ENCODE measurements at regions not wholly inside any gene's neighbourhood (a gene's known extent, or its start where the extent isn't known, plus 50 kb on each side); places are given as distances from the start of the nearest gene placed in this dataset.

DNA sequence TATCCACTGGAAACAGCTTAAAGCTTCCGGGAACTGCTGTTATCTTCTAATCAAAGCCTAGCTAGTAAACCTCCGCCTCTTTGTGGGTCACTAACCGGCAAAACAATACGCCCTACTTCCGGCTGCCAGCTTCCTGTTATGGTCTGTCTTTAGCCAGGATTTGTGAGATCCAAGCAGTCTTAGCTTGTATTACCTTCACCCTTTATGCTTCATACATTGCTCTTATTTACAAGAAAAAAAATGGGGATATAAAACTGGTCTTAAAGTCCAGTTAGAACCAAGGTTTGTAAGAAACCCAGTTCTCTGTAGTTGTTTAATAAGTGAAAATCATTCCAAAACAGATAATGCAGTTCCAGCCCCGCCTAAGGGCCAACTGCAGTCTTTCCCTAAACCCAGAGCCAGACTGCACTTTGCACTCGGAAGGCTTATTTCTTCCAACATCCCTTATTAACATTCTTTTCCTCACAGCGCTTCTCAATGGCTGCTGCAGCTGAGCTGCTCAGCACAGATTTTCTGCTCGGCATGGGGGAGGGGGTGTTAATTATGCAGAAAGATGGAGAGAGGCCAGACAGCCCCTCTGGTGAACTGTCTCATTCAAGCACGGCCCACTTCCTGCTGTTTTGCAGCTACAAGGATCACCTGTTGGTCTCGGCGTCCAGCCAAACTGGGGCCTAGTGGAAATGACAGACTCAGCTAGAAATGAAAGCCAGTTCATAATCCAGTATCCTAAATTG lies 368.4 kb downstream of the KLF12 start:
- peak; percentile 77 for DNase-seq (ENCODE audit: low spot score)
- Mint-ChIP-seq H3K36me3 (no peaks in the 10 kb centered on the region), H3K4me3 (peak overlapping the region; percentile 65), H3K27me3 (ENCODE audit: low read depth) (no peaks in the 10 kb centered on the region), H3K9me3 (0 out of 2 replicates have a peak, but pooled peaks cover under 1% of the 10 kb centered on the region), H3K4me1 (peaks cover 71% of the 10 kb centered on the region), H3K27ac (peak overlapping the region; percentile 99)
- ChIA-PET CTCF (interaction anchor here (0.6 to 4.5 kb wide), 4 partner anchors 9 to 1454 kb away, joined by 3 to 21 read pairs (median 4); no protein-coding TSS in a partner anchor), POLR2A (interaction anchor here (1.2 kb wide), 1 partner anchor 13 kb away, joined by 3 read pairs; no protein-coding TSS in a partner anchor)
- ATAC-seq, result peak; percentile 84
- TF ChIP-seq, protein P1, sequence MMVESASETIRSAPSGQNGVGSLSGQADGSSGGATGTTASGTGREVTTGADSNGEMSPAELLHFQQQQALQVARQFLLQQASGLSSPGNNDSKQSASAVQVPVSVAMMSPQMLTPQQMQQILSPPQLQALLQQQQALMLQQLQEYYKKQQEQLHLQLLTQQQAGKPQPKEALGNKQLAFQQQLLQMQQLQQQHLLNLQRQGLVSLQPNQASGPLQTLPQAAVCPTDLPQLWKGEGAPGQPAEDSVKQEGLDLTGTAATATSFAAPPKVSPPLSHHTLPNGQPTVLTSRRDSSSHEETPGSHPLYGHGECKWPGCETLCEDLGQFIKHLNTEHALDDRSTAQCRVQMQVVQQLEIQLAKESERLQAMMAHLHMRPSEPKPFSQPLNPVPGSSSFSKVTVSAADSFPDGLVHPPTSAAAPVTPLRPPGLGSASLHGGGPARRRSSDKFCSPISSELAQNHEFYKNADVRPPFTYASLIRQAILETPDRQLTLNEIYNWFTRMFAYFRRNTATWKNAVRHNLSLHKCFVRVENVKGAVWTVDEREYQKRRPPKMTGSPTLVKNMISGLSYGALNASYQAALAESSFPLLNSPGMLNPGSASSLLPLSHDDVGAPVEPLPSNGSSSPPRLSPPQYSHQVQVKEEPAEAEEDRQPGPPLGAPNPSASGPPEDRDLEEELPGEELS (CRISPR knock-in tag; IDR thresholded peaks at IDR 0.05), result peak; percentile 40; the same call in 1 of the 2 replicates
- TF ChIP-seq ETV6 (CRISPR knock-in tag; IDR thresholded peaks at IDR 0.05) (peak; percentile 58), FOXJ3 (CRISPR knock-in tag; IDR thresholded peaks at IDR 0.05; ENCODE audit: borderline replicate concordance) (no peak), NFE2L1 (CRISPR knock-in tag; IDR thresholded peaks at IDR 0.05) (no peak), JUN (CRISPR knock-in tag; IDR thresholded peaks at IDR 0.05) (no peak)
- TF ChIP-seq, protein P2, sequence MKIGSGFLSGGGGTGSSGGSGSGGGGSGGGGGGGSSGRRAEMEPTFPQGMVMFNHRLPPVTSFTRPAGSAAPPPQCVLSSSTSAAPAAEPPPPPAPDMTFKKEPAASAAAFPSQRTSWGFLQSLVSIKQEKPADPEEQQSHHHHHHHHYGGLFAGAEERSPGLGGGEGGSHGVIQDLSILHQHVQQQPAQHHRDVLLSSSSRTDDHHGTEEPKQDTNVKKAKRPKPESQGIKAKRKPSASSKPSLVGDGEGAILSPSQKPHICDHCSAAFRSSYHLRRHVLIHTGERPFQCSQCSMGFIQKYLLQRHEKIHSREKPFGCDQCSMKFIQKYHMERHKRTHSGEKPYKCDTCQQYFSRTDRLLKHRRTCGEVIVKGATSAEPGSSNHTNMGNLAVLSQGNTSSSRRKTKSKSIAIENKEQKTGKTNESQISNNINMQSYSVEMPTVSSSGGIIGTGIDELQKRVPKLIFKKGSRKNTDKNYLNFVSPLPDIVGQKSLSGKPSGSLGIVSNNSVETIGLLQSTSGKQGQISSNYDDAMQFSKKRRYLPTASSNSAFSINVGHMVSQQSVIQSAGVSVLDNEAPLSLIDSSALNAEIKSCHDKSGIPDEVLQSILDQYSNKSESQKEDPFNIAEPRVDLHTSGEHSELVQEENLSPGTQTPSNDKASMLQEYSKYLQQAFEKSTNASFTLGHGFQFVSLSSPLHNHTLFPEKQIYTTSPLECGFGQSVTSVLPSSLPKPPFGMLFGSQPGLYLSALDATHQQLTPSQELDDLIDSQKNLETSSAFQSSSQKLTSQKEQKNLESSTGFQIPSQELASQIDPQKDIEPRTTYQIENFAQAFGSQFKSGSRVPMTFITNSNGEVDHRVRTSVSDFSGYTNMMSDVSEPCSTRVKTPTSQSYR (CRISPR knock-in tag; IDR thresholded peaks at IDR 0.05), result peak; percentile 52; the same call in 1 of the 2 replicates
- TF ChIP-seq, protein P3, sequence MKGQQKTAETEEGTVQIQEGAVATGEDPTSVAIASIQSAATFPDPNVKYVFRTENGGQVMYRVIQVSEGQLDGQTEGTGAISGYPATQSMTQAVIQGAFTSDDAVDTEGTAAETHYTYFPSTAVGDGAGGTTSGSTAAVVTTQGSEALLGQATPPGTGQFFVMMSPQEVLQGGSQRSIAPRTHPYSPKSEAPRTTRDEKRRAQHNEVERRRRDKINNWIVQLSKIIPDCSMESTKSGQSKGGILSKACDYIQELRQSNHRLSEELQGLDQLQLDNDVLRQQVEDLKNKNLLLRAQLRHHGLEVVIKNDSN (CRISPR knock-in tag; IDR thresholded peaks at IDR 0.05), result no peak

DNA sequence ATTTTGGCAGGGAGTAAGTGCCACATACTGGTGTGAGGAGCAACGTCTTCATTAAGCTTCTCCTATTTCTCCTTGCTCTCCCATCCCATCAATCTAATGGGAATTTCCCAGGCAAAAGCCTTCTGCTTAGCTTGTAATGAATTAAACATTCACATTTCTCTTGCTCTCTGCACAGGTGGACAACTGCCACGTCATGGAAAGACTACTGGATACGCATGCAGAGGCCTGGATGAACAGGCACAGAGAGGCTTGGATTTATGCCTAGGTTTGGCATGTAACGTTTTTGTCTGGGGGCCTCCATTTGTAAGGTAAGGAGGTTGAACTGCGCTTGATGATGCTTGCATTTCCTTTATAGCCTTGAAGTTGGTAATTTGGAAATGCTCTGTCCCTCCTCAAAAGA lies 374.8 kb downstream of the KLF12 start:
- CTCF ChIA-PET, result no interaction called here
- POLR2A ChIA-PET, result no interaction called here
- H3K4me3 Mint-ChIP-seq, result no peak overlapping the region
- TF ChIP-seq, protein P4, sequence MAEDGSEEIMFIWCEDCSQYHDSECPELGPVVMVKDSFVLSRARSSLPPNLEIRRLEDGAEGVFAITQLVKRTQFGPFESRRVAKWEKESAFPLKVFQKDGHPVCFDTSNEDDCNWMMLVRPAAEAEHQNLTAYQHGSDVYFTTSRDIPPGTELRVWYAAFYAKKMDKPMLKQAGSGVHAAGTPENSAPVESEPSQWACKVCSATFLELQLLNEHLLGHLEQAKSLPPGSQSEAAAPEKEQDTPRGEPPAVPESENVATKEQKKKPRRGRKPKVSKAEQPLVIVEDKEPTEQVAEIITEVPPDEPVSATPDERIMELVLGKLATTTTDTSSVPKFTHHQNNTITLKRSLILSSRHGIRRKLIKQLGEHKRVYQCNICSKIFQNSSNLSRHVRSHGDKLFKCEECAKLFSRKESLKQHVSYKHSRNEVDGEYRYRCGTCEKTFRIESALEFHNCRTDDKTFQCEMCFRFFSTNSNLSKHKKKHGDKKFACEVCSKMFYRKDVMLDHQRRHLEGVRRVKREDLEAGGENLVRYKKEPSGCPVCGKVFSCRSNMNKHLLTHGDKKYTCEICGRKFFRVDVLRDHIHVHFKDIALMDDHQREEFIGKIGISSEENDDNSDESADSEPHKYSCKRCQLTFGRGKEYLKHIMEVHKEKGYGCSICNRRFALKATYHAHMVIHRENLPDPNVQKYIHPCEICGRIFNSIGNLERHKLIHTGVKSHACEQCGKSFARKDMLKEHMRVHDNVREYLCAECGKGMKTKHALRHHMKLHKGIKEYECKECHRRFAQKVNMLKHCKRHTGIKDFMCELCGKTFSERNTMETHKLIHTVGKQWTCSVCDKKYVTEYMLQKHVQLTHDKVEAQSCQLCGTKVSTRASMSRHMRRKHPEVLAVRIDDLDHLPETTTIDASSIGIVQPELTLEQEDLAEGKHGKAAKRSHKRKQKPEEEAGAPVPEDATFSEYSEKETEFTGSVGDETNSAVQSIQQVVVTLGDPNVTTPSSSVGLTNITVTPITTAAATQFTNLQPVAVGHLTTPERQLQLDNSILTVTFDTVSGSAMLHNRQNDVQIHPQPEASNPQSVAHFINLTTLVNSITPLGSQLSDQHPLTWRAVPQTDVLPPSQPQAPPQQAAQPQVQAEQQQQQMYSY (CRISPR knock-in tag; IDR thresholded peaks at IDR 0.05), result no peak
- no peaks in the 10 kb centered on the region for H3K36me3 Mint-ChIP-seq
- H3K27me3 Mint-ChIP-seq (ENCODE audit: low read depth), result no peaks in the 10 kb centered on the region
- DNase-seq (ENCODE audit: low spot score), result no peak
- no peaks in the 10 kb centered on the region for H3K9me3 Mint-ChIP-seq
- no peak for ATAC-seq
- H3K27ac Mint-ChIP-seq, result no peak overlapping the region
- H3K4me1 Mint-ChIP-seq, result peaks cover 46% of the 10 kb centered on the region

DNA sequence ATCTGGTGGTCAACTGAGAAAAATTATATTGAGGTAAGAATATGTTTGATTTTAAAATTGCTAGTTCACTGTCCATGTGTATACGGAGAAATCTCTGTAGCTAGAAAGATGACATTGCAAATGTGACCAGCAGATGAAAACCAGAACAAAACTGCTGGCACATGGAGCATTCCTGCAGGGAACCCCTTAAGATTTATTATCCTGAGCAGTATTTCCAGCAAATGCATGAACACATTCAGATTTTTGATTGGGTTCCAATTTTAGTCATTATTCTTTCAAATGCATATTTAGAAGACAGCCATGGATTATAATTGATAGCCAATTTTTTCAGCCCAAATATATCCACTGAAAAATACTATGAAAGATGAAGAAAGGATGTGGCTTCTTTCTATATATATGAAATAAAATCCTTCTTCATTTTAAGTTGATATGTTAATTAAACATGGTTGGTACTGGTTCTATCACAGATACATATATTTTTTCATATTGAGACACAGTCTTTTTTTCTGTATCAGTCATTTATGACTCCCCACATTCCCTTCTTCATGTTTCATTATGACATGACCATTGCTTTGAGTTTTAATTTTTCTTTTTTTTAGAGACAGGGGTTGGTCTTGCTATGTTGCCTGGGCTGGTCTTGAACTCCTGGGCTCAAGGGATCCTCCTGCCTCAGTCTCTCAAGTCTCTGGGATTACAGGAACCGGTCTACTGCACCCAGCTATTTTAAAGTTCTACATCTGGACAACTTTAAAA lies 376.5 kb downstream of the KLF12 start:
- H3K9me3 Mint-ChIP-seq, result no peaks in the 10 kb centered on the region
- H3K4me3 Mint-ChIP-seq, result no peak overlapping the region
- no peaks in the 10 kb centered on the region for H3K36me3 Mint-ChIP-seq
- POLR2A ChIA-PET, result no interaction called here
- no peak overlapping the region for H3K27ac Mint-ChIP-seq
- CTCF ChIA-PET, result interaction anchor here (1.7 kb wide), 1 partner anchor 8 kb away, joined by 6 read pairs; no protein-coding TSS in a partner anchor
- ATAC-seq (no peak), DNase-seq (ENCODE audit: low spot score) (no peak)
- no peaks in the 10 kb centered on the region for H3K27me3 Mint-ChIP-seq (ENCODE audit: low read depth)
- peaks cover 39% of the 10 kb centered on the region for H3K4me1 Mint-ChIP-seq
- TF ChIP-seq, protein P2 (CRISPR knock-in tag; IDR thresholded peaks at IDR 0.05), result no peak
- no peak for TF ChIP-seq ZNF396 (CRISPR knock-in tag; IDR thresholded peaks at IDR 0.05; ENCODE audit: borderline replicate concordance)

Data from WTC11 (cell line).